ENCODE measurements at regions not wholly inside any gene's neighbourhood (a gene's known extent, or its start where the extent isn't known, plus 50 kb on each side); places are given as distances from the start of the nearest gene placed in this dataset.

GRCh38 chr1:212188599-212189351 lies 96.4 kb upstream of the PPP2R5A start:
- DNase-seq (ENCODE audit: low read depth, low spot score), result peak; percentile 44

GRCh38 chr1:212189352-212189738 lies 95.9 kb upstream of the PPP2R5A start:
- no peak overlapping the region for H3K27ac ChIP-seq
- no peak for DNase-seq (ENCODE audit: low read depth, low spot score)

More at GRCh38 chr1:212188599-212189351, 96.4 kb upstream of the PPP2R5A start:
- peak overlapping the region; percentile 41 for H3K27ac ChIP-seq

- H3K27ac ChIP-seq, result no peak overlapping the region
- no peak for DNase-seq (ENCODE audit: low read depth, low spot score)
Measured at GRCh38 chr1:212190169-212190568, 95.0 kb upstream of the PPP2R5A start.

- DNase-seq (ENCODE audit: low read depth, low spot score), result no peak
Measured at GRCh38 chr1:212192261-212192998, 92.8 kb upstream of the PPP2R5A start.

GRCh38 chr1:212196355-212196754 lies 88.9 kb upstream of the PPP2R5A start:
- no peak overlapping the region for H3K27ac ChIP-seq
- DNase-seq (ENCODE audit: low read depth, low spot score), result no peak

More at GRCh38 chr1:212192261-212192998, 92.8 kb upstream of the PPP2R5A start:
- no peak overlapping the region for H3K27ac ChIP-seq

- no peak overlapping the region for H3K27ac ChIP-seq
- DNase-seq (ENCODE audit: low read depth, low spot score), result no peak
Measured at GRCh38 chr1:212201461-212201860, 83.7 kb upstream of the PPP2R5A start.

GRCh38 chr1:212203630-212204029 lies 81.6 kb upstream of the PPP2R5A start:
- no peak for DNase-seq (ENCODE audit: low read depth, low spot score)
- no peak overlapping the region for H3K27ac ChIP-seq

GRCh38 chr1:212205006-212205405 lies 80.2 kb upstream of the PPP2R5A start:
- no peak overlapping the region for H3K27ac ChIP-seq

GRCh38 chr1:212205843-212206242 lies 79.4 kb upstream of the PPP2R5A start:
- DNase-seq (ENCODE audit: low read depth, low spot score), result no peak
- no peak overlapping the region for H3K27ac ChIP-seq

More at GRCh38 chr1:212205006-212205405, 80.2 kb upstream of the PPP2R5A start:
- DNase-seq (ENCODE audit: low read depth, low spot score), result no peak

GRCh38 chr1:212207118-212207517 lies 78.1 kb upstream of the PPP2R5A start:
- no peak for DNase-seq (ENCODE audit: low read depth, low spot score)
- no peak overlapping the region for H3K27ac ChIP-seq

GRCh38 chr1:212207822-212208520 lies 77.2 kb upstream of the PPP2R5A start:
- H3K27ac ChIP-seq, result no peak overlapping the region
- no peak for DNase-seq (ENCODE audit: low read depth, low spot score)

- no peak overlapping the region for H3K27ac ChIP-seq
Measured at GRCh38 chr1:212208978-212209644, 76.1 kb upstream of the PPP2R5A start.

GRCh38 chr1:212211371-212211770 lies 73.8 kb upstream of the PPP2R5A start:
- no peak for DNase-seq (ENCODE audit: low read depth, low spot score)
- H3K27ac ChIP-seq, result no peak overlapping the region

More at GRCh38 chr1:212208978-212209644, 76.1 kb upstream of the PPP2R5A start:
- no peak for DNase-seq (ENCODE audit: low read depth, low spot score)

GRCh38 chr1:212212343-212212742 lies 72.9 kb upstream of the PPP2R5A start:
- DNase-seq (ENCODE audit: low read depth, low spot score), result no peak
- no peak overlapping the region for H3K27ac ChIP-seq

GRCh38 chr1:212212906-212213305 lies 72.3 kb upstream of the PPP2R5A start:
- DNase-seq (ENCODE audit: low read depth, low spot score), result no peak
- no peak overlapping the region for H3K27ac ChIP-seq

- no peak for DNase-seq (ENCODE audit: low read depth, low spot score)
- H3K27ac ChIP-seq, result no peak overlapping the region
Measured at GRCh38 chr1:212213784-212214183, 71.4 kb upstream of the PPP2R5A start.

GRCh38 chr1:212214325-212214724 lies 70.9 kb upstream of the PPP2R5A start:
- H3K27ac ChIP-seq, result no peak overlapping the region
- no peak for DNase-seq (ENCODE audit: low read depth, low spot score)

GRCh38 chr1:212215910-212216309 lies 69.3 kb upstream of the PPP2R5A start:
- H3K27ac ChIP-seq, result no peak overlapping the region
- no peak for DNase-seq (ENCODE audit: low read depth, low spot score)

GRCh38 chr1:212217633-212218032 lies 67.6 kb upstream of the PPP2R5A start:
- no peak for DNase-seq (ENCODE audit: low read depth, low spot score)
- H3K27ac ChIP-seq, result no peak overlapping the region

- no peak for DNase-seq (ENCODE audit: low read depth, low spot score)
- H3K27ac ChIP-seq, result no peak overlapping the region
Measured at GRCh38 chr1:212218065-212218464, 67.1 kb upstream of the PPP2R5A start.
